ENCODE measurements at regions not wholly inside any gene's neighbourhood (a gene's known extent, or its start where the extent isn't known, plus 50 kb on each side); places are given as distances from the start of the nearest gene placed in this dataset.
"Not testable (repeated sequence)": the region's sequence is repeated elsewhere in the genome, so short reads cannot be mapped to it uniquely, and the experiment has no call there.

DNA sequence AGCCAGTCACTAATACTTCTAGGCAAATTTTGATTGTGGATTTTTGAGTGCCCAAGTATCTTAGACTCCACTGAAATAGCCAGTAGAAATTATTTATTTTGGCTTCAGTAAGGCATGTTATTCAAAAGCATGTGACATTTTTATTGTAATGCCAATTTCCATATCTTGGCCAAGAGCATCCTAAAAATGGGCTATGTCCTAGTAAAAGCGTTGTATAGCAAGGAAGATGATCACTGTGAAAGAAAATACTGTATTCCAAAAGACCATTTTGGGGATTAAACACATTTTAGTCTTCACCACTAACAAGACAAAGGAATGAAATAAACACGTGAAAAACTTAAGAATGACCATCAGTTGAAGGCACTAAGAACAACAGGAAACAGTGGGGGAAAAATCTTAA is 149.1 kb downstream of the NUFIP1 start:
- Histone ChIP-seq H3K9me3 (ENCODE audit: low read length) (peaks cover 2% of the 10 kb centered on the region), H3K4me3 (ENCODE audit: low read length) (no peak overlapping the region), H3K36me3 (ENCODE audit: insufficient read depth, low read length) (no peaks in the 10 kb centered on the region), H3K27me3 (ENCODE audit: insufficient read depth, low read length) (no peaks in the 10 kb centered on the region), H2AFZ (ENCODE audit: low read depth, low read length) (no peak overlapping the region), H3K4me1 (ENCODE audit: insufficient read depth, low read length) (no peaks in the 10 kb centered on the region)

DNA sequence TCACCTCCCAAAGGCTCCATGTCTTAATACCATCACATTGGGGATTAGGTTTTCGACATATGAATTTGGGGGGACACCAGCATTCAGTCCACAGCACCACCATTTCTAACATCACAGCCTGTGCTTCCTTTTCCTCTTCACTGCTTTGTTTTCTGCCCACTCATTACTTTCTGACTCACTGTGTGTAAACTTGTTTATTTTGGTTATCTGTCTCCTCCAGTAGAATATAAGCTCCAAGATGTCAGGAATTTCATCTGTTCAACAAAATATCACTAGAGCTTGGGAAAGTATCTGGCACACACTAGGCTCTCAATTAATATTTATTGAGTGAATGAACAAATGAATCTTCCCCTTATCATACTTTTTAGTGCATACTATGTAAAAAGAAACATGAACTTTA is 152.0 kb downstream of the NUFIP1 start:
- H3K27me3 ChIP-seq (ENCODE audit: insufficient read depth, low read length) = no peaks in the 10 kb centered on the region
- H3K9me3 ChIP-seq (ENCODE audit: low read length) = no peaks in the 10 kb centered on the region
- no peak overlapping the region for H3K4me3 ChIP-seq (ENCODE audit: low read length)
- H2AFZ ChIP-seq (ENCODE audit: low read depth, low read length) = no peak overlapping the region
- H3K4me1 ChIP-seq (ENCODE audit: insufficient read depth, low read length) = no peaks in the 10 kb centered on the region
- H3K36me3 ChIP-seq (ENCODE audit: insufficient read depth, low read length) = no peaks in the 10 kb centered on the region

DNA sequence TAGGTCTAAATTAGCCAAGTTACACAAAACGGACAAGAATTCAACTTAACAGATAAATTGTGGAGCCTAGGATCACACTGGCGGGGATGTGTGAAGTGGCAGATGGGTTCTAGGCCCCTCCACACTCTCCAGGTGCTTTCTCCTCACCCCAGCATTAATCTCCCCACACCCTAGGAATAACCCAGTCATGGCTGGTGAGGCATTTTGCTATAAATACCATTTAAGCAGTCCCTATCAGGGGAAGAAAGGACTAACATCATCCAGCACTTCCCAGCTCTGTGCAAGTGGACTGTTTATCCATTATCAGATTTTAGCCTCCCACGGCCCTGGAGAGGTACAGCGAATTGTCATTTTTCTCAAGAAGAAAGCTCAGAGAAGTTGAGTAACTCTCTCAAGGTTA is 154.9 kb downstream of the NUFIP1 start:
- no peaks in the 10 kb centered on the region for H3K4me1 ChIP-seq (ENCODE audit: insufficient read depth, low read length)
- H3K9me3 ChIP-seq (ENCODE audit: low read length) = no peaks in the 10 kb centered on the region
- H3K36me3 ChIP-seq (ENCODE audit: insufficient read depth, low read length) = no peaks in the 10 kb centered on the region
- H3K4me3 ChIP-seq (ENCODE audit: low read length) = no peak overlapping the region
- H2AFZ ChIP-seq (ENCODE audit: low read depth, low read length) = no peak overlapping the region
- no peaks in the 10 kb centered on the region for H3K27me3 ChIP-seq (ENCODE audit: insufficient read depth, low read length)

GRCh38 chr13:44833626-44834025 is 155.6 kb downstream of the NUFIP1 start:
- no peak overlapping the region for H2AFZ ChIP-seq (ENCODE audit: low read depth, low read length)
- no peaks in the 10 kb centered on the region for H3K4me1 ChIP-seq (ENCODE audit: insufficient read depth, low read length)
- no peaks in the 10 kb centered on the region for H3K36me3 ChIP-seq (ENCODE audit: insufficient read depth, low read length)
- no peaks in the 10 kb centered on the region for H3K9me3 ChIP-seq (ENCODE audit: low read length)
- H3K4me3 ChIP-seq (ENCODE audit: low read length) = no peak overlapping the region
- H3K27me3 ChIP-seq (ENCODE audit: insufficient read depth, low read length) = no peaks in the 10 kb centered on the region

DNA sequence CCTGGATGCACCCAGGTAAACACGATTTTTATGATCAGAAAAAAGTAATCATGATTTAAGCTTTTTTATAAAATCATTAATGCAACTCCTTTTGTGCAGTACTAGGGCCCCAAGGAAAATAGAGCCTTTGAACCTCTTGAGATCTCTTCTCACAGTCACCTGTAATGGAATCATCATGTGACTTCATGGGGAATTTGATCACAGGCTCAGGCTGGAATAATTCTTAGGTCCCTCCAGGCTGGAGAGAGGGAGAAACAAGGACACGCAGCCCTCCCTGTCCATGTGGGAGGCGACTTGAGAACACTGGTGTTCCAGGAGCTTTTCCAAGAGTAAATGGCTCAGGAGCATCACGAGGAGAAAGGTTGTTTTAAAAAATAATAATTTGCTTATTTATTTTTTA is 156.1 kb downstream of the NUFIP1 start:
- Histone ChIP-seq H3K9me3 (ENCODE audit: low read length) (no peaks in the 10 kb centered on the region), H3K4me1 (ENCODE audit: insufficient read depth, low read length) (no peaks in the 10 kb centered on the region), H3K4me3 (ENCODE audit: low read length) (no peak overlapping the region), H2AFZ (ENCODE audit: low read depth, low read length) (no peak overlapping the region), H3K36me3 (ENCODE audit: insufficient read depth, low read length) (no peaks in the 10 kb centered on the region), H3K27me3 (ENCODE audit: insufficient read depth, low read length) (no peaks in the 10 kb centered on the region)

DNA sequence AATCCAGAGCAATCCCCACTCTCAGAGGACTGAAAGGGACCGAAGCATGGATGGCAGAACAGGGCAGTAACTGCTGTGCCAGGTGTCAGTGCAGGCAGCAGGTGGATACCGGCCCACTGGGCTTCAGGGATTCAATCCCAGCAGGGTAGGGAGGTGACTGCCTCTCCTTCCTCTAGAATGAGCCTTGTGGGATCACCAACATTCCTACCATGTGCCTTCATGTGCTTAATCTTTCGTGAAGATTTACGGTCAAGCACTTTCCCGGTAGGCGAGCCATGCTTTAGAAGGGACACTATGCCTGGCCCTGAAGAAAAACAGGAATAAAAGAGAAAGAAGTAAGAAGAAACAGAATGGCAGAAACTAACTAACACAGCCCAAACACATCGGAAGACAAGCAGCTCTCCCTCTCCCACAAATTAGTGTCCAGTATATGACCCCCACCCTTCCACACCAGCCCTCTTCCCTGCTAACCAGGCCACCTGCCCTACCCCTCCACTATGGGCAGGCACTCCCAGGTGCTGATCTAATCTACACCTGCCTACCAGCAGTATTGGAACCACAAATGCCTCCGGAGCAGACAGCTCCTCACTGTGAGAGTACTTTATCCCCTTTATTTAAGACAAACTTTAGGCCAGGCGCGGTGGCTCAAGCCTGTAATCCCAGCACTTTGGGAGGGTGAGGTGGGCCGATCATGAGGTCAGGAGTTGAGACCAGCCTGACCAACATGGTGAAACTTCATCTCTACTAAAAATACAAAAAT is 162.5 kb downstream of the NUFIP1 start:
- H3K4me1 ChIP-seq (ENCODE audit: insufficient read depth, low read length) = no peaks in the 10 kb centered on the region
- no peak overlapping the region for H3K4me3 ChIP-seq (ENCODE audit: low read length)
- H2AFZ ChIP-seq (ENCODE audit: low read depth, low read length) = no peak overlapping the region
- no peaks in the 10 kb centered on the region for H3K36me3 ChIP-seq (ENCODE audit: insufficient read depth, low read length)
- H3K27me3 ChIP-seq (ENCODE audit: insufficient read depth, low read length) = no peaks in the 10 kb centered on the region
- no peaks in the 10 kb centered on the region for H3K9me3 ChIP-seq (ENCODE audit: low read length)

DNA sequence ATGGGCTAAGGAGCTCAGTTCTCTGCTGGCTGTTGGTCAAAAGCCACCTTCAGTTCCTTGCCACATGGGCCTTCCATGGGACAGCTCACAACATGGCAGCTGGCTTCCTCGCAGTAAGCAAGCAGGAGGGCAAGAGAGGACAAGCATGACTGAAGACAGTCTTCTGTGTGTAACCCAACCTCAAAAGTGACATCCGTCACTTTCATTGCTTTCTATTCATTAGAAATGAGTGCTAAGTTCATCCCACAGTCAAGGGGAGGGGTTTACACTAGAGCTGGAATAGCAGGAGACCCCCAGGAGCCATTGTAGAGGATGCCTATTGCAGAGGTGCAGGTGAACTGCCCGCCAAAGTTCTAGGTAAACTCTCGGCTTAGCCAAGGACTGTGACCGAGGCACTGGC is 163.3 kb downstream of the NUFIP1 start:
- no peaks in the 10 kb centered on the region for H3K9me3 ChIP-seq (ENCODE audit: low read length)
- no peak overlapping the region for H3K4me3 ChIP-seq (ENCODE audit: low read length)
- H3K36me3 ChIP-seq (ENCODE audit: insufficient read depth, low read length) = no peaks in the 10 kb centered on the region
- H3K27me3 ChIP-seq (ENCODE audit: insufficient read depth, low read length) = no peaks in the 10 kb centered on the region
- H3K4me1 ChIP-seq (ENCODE audit: insufficient read depth, low read length) = no peaks in the 10 kb centered on the region
- H2AFZ ChIP-seq (ENCODE audit: low read depth, low read length) = no peak overlapping the region

DNA sequence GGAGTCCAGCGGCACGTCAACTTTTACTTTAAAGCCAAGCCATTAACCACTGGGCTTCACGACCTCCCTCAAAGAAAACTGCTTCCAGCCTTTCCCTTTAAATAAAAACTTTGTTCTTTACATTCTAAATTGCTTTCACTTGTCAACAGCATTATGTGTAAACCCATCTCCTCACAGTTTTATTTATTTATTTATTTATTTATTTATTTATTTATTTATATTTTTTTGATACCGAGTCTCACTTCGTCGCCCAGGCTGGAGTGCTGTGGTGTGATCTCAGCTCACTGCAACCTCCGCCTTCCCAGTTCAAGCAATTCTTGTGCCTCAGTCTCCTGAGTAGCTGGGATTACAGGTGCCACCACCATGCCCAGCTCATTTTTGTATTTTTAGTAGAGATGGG is 165.7 kb downstream of the NUFIP1 start:
- not testable (repeated sequence) for H3K4me3 ChIP-seq (ENCODE audit: low read length); H3K36me3 ChIP-seq (ENCODE audit: insufficient read depth, low read length); H3K27me3 ChIP-seq (ENCODE audit: insufficient read depth, low read length); H2AFZ ChIP-seq (ENCODE audit: low read depth, low read length); H3K9me3 ChIP-seq (ENCODE audit: low read length); H3K4me1 ChIP-seq (ENCODE audit: insufficient read depth, low read length)

- H3K27me3 ChIP-seq (ENCODE audit: insufficient read depth, low read length) = no peaks in the 10 kb centered on the region
- H3K9me3 ChIP-seq (ENCODE audit: low read length) = no peaks in the 10 kb centered on the region
- no peaks in the 10 kb centered on the region for H3K36me3 ChIP-seq (ENCODE audit: insufficient read depth, low read length)
- H2AFZ ChIP-seq (ENCODE audit: low read depth, low read length) = no peak overlapping the region
- H3K4me3 ChIP-seq (ENCODE audit: low read length) = no peak overlapping the region
- H3K4me1 ChIP-seq (ENCODE audit: insufficient read depth, low read length) = no peaks in the 10 kb centered on the region
Measured at GRCh38 chr13:44822291-44822690, 167.0 kb downstream of the NUFIP1 start.

GRCh38 chr13:44819772-44820171 is 169.5 kb downstream of the NUFIP1 start:
- H3K9me3 ChIP-seq (ENCODE audit: low read length) = no peaks in the 10 kb centered on the region
- H3K4me3 ChIP-seq (ENCODE audit: low read length) = no peak overlapping the region
- no peaks in the 10 kb centered on the region for H3K36me3 ChIP-seq (ENCODE audit: insufficient read depth, low read length)
- H3K27me3 ChIP-seq (ENCODE audit: insufficient read depth, low read length) = no peaks in the 10 kb centered on the region
- peaks cover 7% of the 10 kb centered on the region for H3K4me1 ChIP-seq (ENCODE audit: insufficient read depth, low read length)
- H2AFZ ChIP-seq (ENCODE audit: low read depth, low read length) = no peak overlapping the region

DNA sequence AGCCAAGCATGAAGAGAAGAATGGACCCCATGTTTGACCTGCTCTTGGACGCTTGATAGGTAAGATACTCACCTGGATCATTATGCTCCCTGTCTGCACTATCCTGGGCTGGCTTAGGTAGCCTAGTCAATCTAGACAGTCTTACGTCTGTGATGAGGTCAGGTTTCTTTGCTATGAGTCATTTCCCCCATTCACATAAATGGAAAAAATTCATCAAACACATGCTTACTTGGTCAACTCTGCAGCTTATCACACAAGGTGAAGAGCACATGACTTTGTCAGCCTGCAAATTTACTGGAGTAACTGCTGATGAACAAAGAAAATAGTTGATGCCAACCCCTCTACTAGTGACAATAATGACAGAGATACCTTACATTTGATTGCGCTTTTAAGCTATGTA is 170.0 kb downstream of the NUFIP1 start:
- Histone ChIP-seq H2AFZ (ENCODE audit: low read depth, low read length) (no peak overlapping the region), H3K4me3 (ENCODE audit: low read length) (no peak overlapping the region), H3K36me3 (ENCODE audit: insufficient read depth, low read length) (no peaks in the 10 kb centered on the region), H3K4me1 (ENCODE audit: insufficient read depth, low read length) (peaks cover 7% of the 10 kb centered on the region), H3K27me3 (ENCODE audit: insufficient read depth, low read length) (no peaks in the 10 kb centered on the region), H3K9me3 (ENCODE audit: low read length) (no peaks in the 10 kb centered on the region)

DNA sequence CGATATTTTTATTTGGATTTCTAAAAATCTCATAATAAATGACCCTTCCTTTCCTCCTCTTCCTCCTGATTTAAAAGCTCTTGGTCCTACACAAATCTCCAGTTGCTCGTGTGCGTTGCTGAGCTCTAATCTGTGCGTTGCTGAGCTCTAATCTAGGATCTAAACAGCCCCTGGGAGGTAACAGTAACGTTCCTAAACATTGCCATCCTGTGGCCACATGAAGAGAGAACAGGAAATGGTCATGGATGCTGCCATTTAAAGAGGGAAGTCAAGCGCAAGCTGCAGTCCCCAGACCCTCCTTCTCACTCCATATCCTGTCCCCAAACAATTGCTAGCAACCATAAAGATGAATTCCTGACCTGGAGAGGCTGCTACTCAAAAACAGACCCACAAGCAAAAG is 170.8 kb downstream of the NUFIP1 start:
- H2AFZ ChIP-seq (ENCODE audit: low read depth, low read length) = no peak overlapping the region
- no peaks in the 10 kb centered on the region for H3K9me3 ChIP-seq (ENCODE audit: low read length)
- no peaks in the 10 kb centered on the region for H3K36me3 ChIP-seq (ENCODE audit: insufficient read depth, low read length)
- peaks cover 7% of the 10 kb centered on the region for H3K4me1 ChIP-seq (ENCODE audit: insufficient read depth, low read length)
- H3K27me3 ChIP-seq (ENCODE audit: insufficient read depth, low read length) = no peaks in the 10 kb centered on the region
- no peak overlapping the region for H3K4me3 ChIP-seq (ENCODE audit: low read length)

DNA sequence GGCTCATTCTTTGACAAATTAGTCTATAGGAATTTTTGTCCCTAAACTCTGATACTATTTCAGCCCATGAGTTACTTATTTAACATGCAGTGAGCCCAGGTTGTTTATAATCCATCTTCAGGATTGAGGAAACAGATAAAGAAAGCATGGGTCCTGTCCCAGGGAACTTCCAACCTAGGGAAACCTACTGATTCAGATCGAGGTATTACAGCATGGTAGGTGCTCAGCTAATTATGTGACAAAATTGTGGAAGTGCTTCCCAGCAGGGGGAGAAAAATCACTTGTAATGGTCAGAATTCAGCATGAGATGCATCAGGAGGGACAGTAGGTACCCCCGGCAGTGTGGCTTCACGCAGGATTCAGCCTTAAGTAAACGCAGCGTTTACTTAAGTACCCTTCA is 171.3 kb downstream of the NUFIP1 start:
- Histone ChIP-seq H3K4me3 (ENCODE audit: low read length) (no peak overlapping the region), H3K4me1 (ENCODE audit: insufficient read depth, low read length) (peaks cover 7% of the 10 kb centered on the region), H3K27me3 (ENCODE audit: insufficient read depth, low read length) (no peaks in the 10 kb centered on the region), H3K36me3 (ENCODE audit: insufficient read depth, low read length) (no peaks in the 10 kb centered on the region), H2AFZ (ENCODE audit: low read depth, low read length) (no peak overlapping the region), H3K9me3 (ENCODE audit: low read length) (no peaks in the 10 kb centered on the region)

DNA sequence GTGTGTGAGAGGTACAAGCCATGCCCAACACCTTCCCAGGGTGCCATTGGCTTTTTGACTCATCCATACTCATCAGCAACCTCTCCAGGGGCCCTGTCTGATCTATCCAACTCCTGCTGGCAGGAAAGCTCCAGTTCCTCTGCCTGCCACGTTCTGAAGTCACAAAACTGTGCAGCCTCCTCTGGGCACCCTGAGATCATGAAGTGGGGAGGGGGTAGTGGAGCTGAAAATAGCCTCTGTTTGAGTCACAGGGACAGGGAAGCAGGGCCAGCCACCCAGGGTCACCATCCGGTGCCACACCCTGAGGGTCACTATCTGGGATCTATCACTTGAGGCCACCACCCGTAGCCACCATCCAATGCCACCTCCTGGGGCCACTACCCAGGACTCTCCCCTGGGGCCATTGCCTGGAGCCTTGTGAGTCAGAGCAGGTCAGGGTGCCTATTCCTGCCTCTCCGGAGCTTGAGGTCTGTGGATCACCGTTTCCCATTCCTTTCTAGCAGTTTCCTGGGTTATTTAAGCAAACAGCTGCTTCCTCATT is 172.1 kb downstream of the NUFIP1 start:
- H3K27me3 ChIP-seq (ENCODE audit: insufficient read depth, low read length) = no peaks in the 10 kb centered on the region
- H3K9me3 ChIP-seq (ENCODE audit: low read length) = no peaks in the 10 kb centered on the region
- H3K4me3 ChIP-seq (ENCODE audit: low read length) = no peak overlapping the region
- H2AFZ ChIP-seq (ENCODE audit: low read depth, low read length) = no peak overlapping the region
- no peaks in the 10 kb centered on the region for H3K36me3 ChIP-seq (ENCODE audit: insufficient read depth, low read length)
- H3K4me1 ChIP-seq (ENCODE audit: insufficient read depth, low read length) = peaks cover 7% of the 10 kb centered on the region

Data from neuron (in vitro differentiated cells).